ENCODE measurements at regions not wholly inside any gene's neighbourhood (a gene's known extent, or its start where the extent isn't known, plus 50 kb on each side); places are given as distances from the start of the nearest gene placed in this dataset.
"Not testable (repeated sequence)": the region's sequence is repeated elsewhere in the genome, so short reads cannot be mapped to it uniquely, and the experiment has no call there.

DNA sequence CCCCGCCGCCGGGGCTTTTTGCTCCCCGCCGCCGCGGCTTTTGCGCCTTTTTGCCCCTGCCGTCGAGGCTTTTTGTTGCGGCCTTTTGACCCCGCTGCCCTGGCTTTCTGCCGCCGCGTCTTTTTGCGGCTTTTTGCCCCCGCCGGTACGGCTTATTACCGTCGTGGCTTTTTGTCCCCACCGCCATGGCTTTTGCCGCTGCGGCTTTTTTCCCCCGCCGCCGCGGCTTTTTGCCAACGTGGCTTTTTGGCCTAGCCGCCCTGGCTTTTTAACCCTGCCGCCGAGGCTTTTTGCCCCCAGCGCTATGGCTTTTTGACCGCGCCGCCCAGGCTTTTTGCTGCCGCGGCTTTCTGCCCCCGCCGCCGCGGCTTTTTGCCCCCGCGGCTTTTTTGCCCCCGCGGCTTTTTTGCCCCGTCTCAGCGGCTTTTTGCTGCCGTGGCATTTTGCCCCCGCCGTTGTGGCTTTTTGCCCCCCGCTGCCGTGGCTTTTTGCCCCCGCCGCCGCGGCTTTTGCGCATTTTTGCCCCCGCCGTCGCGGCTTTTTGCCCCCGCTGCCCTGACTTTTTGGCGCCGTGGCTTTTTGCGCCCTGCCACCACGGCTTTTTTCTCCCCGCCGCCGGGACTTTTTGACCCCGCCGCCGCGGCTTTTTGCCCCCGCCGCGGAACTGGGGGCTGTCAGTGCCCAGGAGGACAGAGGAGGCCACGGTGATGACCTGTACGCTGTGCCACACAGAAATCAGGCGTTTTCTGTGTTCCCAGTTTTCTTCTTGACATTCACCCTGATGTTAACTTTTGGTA, 4828.5 kb upstream of the OR11H1 start:
- TF ChIP-seq, protein P1, sequence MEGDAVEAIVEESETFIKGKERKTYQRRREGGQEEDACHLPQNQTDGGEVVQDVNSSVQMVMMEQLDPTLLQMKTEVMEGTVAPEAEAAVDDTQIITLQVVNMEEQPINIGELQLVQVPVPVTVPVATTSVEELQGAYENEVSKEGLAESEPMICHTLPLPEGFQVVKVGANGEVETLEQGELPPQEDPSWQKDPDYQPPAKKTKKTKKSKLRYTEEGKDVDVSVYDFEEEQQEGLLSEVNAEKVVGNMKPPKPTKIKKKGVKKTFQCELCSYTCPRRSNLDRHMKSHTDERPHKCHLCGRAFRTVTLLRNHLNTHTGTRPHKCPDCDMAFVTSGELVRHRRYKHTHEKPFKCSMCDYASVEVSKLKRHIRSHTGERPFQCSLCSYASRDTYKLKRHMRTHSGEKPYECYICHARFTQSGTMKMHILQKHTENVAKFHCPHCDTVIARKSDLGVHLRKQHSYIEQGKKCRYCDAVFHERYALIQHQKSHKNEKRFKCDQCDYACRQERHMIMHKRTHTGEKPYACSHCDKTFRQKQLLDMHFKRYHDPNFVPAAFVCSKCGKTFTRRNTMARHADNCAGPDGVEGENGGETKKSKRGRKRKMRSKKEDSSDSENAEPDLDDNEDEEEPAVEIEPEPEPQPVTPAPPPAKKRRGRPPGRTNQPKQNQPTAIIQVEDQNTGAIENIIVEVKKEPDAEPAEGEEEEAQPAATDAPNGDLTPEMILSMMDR (IDR thresholded peaks at IDR 0.05; ENCODE audit: poor library complexity) = not testable (repeated sequence)
- TF ChIP-seq EZH2 (IDR thresholded peaks at IDR 0.05; ENCODE audit: borderline replicate concordance) = not testable (repeated sequence)
